ENCODE measurements at regions not wholly inside any gene's neighbourhood (a gene's known extent, or its start where the extent isn't known, plus 50 kb on each side); places are given as distances from the start of the nearest gene placed in this dataset.

GRCh38 chr13:64855506-64855905, 2374.6 kb downstream of the PCDH9 start:
- Histone ChIP-seq H3F3A (ENCODE audit: low read depth) (no peaks in the 10 kb centered on the region), H2AFZ (ENCODE audit: low read length) (no peak overlapping the region), H3K79me2 (ENCODE audit: insufficient read depth, low read length) (no peaks in the 10 kb centered on the region)

GRCh38 chr13:64850017-64850416, 2380.1 kb downstream of the PCDH9 start:
- no peaks in the 10 kb centered on the region for H4K20me1 ChIP-seq (ENCODE audit: insufficient read depth, low read length, poor library complexity, severe bottlenecking)
- no peaks in the 10 kb centered on the region for H3K36me3 ChIP-seq (ENCODE audit: insufficient read depth, low read length)
- no peak overlapping the region for H3K4me2 ChIP-seq (ENCODE audit: low read depth, low read length, poor library complexity, severe bottlenecking)
- H2AFZ ChIP-seq (ENCODE audit: low read length), result no peak overlapping the region
- H3K79me2 ChIP-seq (ENCODE audit: insufficient read depth, low read length), result no peaks in the 10 kb centered on the region
- no peak for TF ChIP-seq EZH2phosphoT487 (IDR thresholded peaks at IDR 0.05; ENCODE audit: borderline replicate concordance)
- no peak for TF ChIP-seq CTCF (conservative IDR thresholded peaks at IDR 0.05; ENCODE audit: low read length)
- H3K27me3 ChIP-seq (ENCODE audit: insufficient read depth, low read length, poor library complexity, severe bottlenecking), result no peaks in the 10 kb centered on the region
- H3K9ac ChIP-seq (ENCODE audit: low read depth, low read length, poor library complexity, severe bottlenecking), result no peak overlapping the region
- H3K4me3 ChIP-seq (ENCODE audit: low read length, poor library complexity, severe bottlenecking), result no peak overlapping the region
- no peaks in the 10 kb centered on the region for H3K9me3 ChIP-seq (ENCODE audit: insufficient read depth, low read depth, low read length)
- H3K4me1 ChIP-seq (ENCODE audit: insufficient read depth, low read length, poor library complexity, severe bottlenecking), result no peaks in the 10 kb centered on the region
- no peaks in the 10 kb centered on the region for H3F3A ChIP-seq (ENCODE audit: low read depth)
- H3K9me2 ChIP-seq (replicated peaks; ENCODE audit: low read depth, low read length), result no peaks in the 10 kb centered on the region

More at GRCh38 chr13:64855506-64855905, 2374.6 kb downstream of the PCDH9 start:
- Histone ChIP-seq H3K4me2 (ENCODE audit: low read depth, low read length, poor library complexity, severe bottlenecking) (no peak overlapping the region), H3K9ac (ENCODE audit: low read depth, low read length, poor library complexity, severe bottlenecking) (no peak overlapping the region), H3K9me2 (replicated peaks; ENCODE audit: low read depth, low read length) (no peaks in the 10 kb centered on the region), H4K20me1 (ENCODE audit: insufficient read depth, low read length, poor library complexity, severe bottlenecking) (no peaks in the 10 kb centered on the region), H3K36me3 (ENCODE audit: insufficient read depth, low read length) (no peaks in the 10 kb centered on the region), H3K9me3 (ENCODE audit: insufficient read depth, low read depth, low read length) (no peaks in the 10 kb centered on the region), H3K4me1 (ENCODE audit: insufficient read depth, low read length, poor library complexity, severe bottlenecking) (no peaks in the 10 kb centered on the region), H3K27me3 (ENCODE audit: insufficient read depth, low read length, poor library complexity, severe bottlenecking) (no peaks in the 10 kb centered on the region), H3K4me3 (ENCODE audit: low read length, poor library complexity, severe bottlenecking) (no peak overlapping the region)
- TF ChIP-seq EZH2phosphoT487 (IDR thresholded peaks at IDR 0.05; ENCODE audit: borderline replicate concordance) (no peak), CTCF (conservative IDR thresholded peaks at IDR 0.05; ENCODE audit: low read length) (no peak)

GRCh38 chr13:64849196-64849595, 2380.9 kb downstream of the PCDH9 start:
- no peaks in the 10 kb centered on the region for H3F3A ChIP-seq (ENCODE audit: low read depth)
- no peaks in the 10 kb centered on the region for H3K36me3 ChIP-seq (ENCODE audit: insufficient read depth, low read length)
- no peaks in the 10 kb centered on the region for H3K9me3 ChIP-seq (ENCODE audit: insufficient read depth, low read depth, low read length)
- no peak overlapping the region for H3K9ac ChIP-seq (ENCODE audit: low read depth, low read length, poor library complexity, severe bottlenecking)
- H3K4me3 ChIP-seq (ENCODE audit: low read length, poor library complexity, severe bottlenecking), result no peak overlapping the region
- H4K20me1 ChIP-seq (ENCODE audit: insufficient read depth, low read length, poor library complexity, severe bottlenecking), result no peaks in the 10 kb centered on the region
- H3K4me1 ChIP-seq (ENCODE audit: insufficient read depth, low read length, poor library complexity, severe bottlenecking), result no peaks in the 10 kb centered on the region
- no peak overlapping the region for H3K4me2 ChIP-seq (ENCODE audit: low read depth, low read length, poor library complexity, severe bottlenecking)
- TF ChIP-seq EZH2phosphoT487 (IDR thresholded peaks at IDR 0.05; ENCODE audit: borderline replicate concordance) (no peak), CTCF (conservative IDR thresholded peaks at IDR 0.05; ENCODE audit: low read length) (no peak)
- H3K9me2 ChIP-seq (replicated peaks; ENCODE audit: low read depth, low read length), result no peaks in the 10 kb centered on the region
- no peak overlapping the region for H2AFZ ChIP-seq (ENCODE audit: low read length)
- H3K79me2 ChIP-seq (ENCODE audit: insufficient read depth, low read length), result no peaks in the 10 kb centered on the region
- no peaks in the 10 kb centered on the region for H3K27me3 ChIP-seq (ENCODE audit: insufficient read depth, low read length, poor library complexity, severe bottlenecking)

All from Loucy (cell line).